ENCODE measurements at regions not wholly inside any gene's neighbourhood (a gene's known extent, or its start where the extent isn't known, plus 50 kb on each side); places are given as distances from the start of the nearest gene placed in this dataset.

GRCh38 chr2:155145758-155146229 is 447.3 kb downstream of the KCNJ3 start:
- Mint-ChIP-seq H3K27me3 (no peaks in the 10 kb centered on the region), H3K4me1 (ENCODE audit: low read depth) (no peaks in the 10 kb centered on the region), H3K4me3 (no peak overlapping the region), H3K36me3 (ENCODE audit: low read depth) (no peaks in the 10 kb centered on the region), H3K27ac (no peak overlapping the region), H3K9me3 (no peaks in the 10 kb centered on the region)
- intact Hi-C loops (cut with micrococcal nuclease) = no loop called here

- Mint-ChIP-seq H3K27ac (no peak overlapping the region), H3K4me1 (ENCODE audit: low read depth) (no peaks in the 10 kb centered on the region), H3K36me3 (ENCODE audit: low read depth) (no peaks in the 10 kb centered on the region), H3K27me3 (no peaks in the 10 kb centered on the region), H3K9me3 (no peaks in the 10 kb centered on the region), H3K4me3 (no peak overlapping the region)
- intact Hi-C loops (cut with micrococcal nuclease) = no loop called here
Observed at GRCh38 chr2:155141418-155141817, 442.9 kb downstream of the KCNJ3 start.

GRCh38 chr2:155125585-155126230 is 427.2 kb downstream of the KCNJ3 start:
- no peak overlapping the region for H3K27ac Mint-ChIP-seq
- H3K36me3 Mint-ChIP-seq (ENCODE audit: low read depth) = no peaks in the 10 kb centered on the region
- intact Hi-C loops (cut with micrococcal nuclease) = no loop called here
- no peaks in the 10 kb centered on the region for H3K27me3 Mint-ChIP-seq
- H3K4me1 Mint-ChIP-seq (ENCODE audit: low read depth) = no peaks in the 10 kb centered on the region
- H3K4me3 Mint-ChIP-seq = no peak overlapping the region
- peaks cover 17% of the 10 kb centered on the region for H3K9me3 Mint-ChIP-seq

GRCh38 chr2:155115846-155116245 is 417.4 kb downstream of the KCNJ3 start:
- H3K4me3 Mint-ChIP-seq = no peak overlapping the region
- no peaks in the 10 kb centered on the region for H3K27me3 Mint-ChIP-seq
- H3K27ac Mint-ChIP-seq = no peak overlapping the region
- intact Hi-C loops (cut with micrococcal nuclease) = no loop called here
- peaks cover 30% of the 10 kb centered on the region for H3K9me3 Mint-ChIP-seq
- no peaks in the 10 kb centered on the region for H3K36me3 Mint-ChIP-seq (ENCODE audit: low read depth)
- no peaks in the 10 kb centered on the region for H3K4me1 Mint-ChIP-seq (ENCODE audit: low read depth)

GRCh38 chr2:155111070-155111469 is 412.6 kb downstream of the KCNJ3 start:
- no peak overlapping the region for H3K4me3 Mint-ChIP-seq
- H3K27ac Mint-ChIP-seq = no peak overlapping the region
- no peaks in the 10 kb centered on the region for H3K36me3 Mint-ChIP-seq (ENCODE audit: low read depth)
- no peaks in the 10 kb centered on the region for H3K4me1 Mint-ChIP-seq (ENCODE audit: low read depth)
- H3K27me3 Mint-ChIP-seq = no peaks in the 10 kb centered on the region
- intact Hi-C loops (cut with micrococcal nuclease) = no loop called here
- H3K9me3 Mint-ChIP-seq = peaks cover 23% of the 10 kb centered on the region

- peaks cover 14% of the 10 kb centered on the region for H3K9me3 Mint-ChIP-seq
- no peaks in the 10 kb centered on the region for H3K4me1 Mint-ChIP-seq (ENCODE audit: low read depth)
- no peak overlapping the region for H3K27ac Mint-ChIP-seq
- intact Hi-C loops (cut with micrococcal nuclease) = no loop called here
- no peaks in the 10 kb centered on the region for H3K27me3 Mint-ChIP-seq
- H3K4me3 Mint-ChIP-seq = no peak overlapping the region
- H3K36me3 Mint-ChIP-seq (ENCODE audit: low read depth) = no peaks in the 10 kb centered on the region
Observed at GRCh38 chr2:155109527-155109926, 411.0 kb downstream of the KCNJ3 start.

GRCh38 chr2:155100261-155100660 is 401.8 kb downstream of the KCNJ3 start:
- no peak overlapping the region for H3K27ac Mint-ChIP-seq
- H3K27me3 Mint-ChIP-seq = no peaks in the 10 kb centered on the region
- intact Hi-C loops (cut with micrococcal nuclease) = no loop called here

GRCh38 chr2:155099784-155100183 is 401.3 kb downstream of the KCNJ3 start:
- intact Hi-C loops (cut with micrococcal nuclease) = no loop called here
- Mint-ChIP-seq H3K4me3 (no peak overlapping the region), H3K36me3 (ENCODE audit: low read depth) (no peaks in the 10 kb centered on the region), H3K4me1 (ENCODE audit: low read depth) (no peaks in the 10 kb centered on the region), H3K27me3 (no peaks in the 10 kb centered on the region), H3K27ac (no peak overlapping the region), H3K9me3 (peaks cover 48% of the 10 kb centered on the region)

More at GRCh38 chr2:155100261-155100660, 401.8 kb downstream of the KCNJ3 start:
- no peak overlapping the region for H3K4me3 Mint-ChIP-seq
- H3K9me3 Mint-ChIP-seq = peaks cover 51% of the 10 kb centered on the region
- H3K4me1 Mint-ChIP-seq (ENCODE audit: low read depth) = no peaks in the 10 kb centered on the region
- no peaks in the 10 kb centered on the region for H3K36me3 Mint-ChIP-seq (ENCODE audit: low read depth)

GRCh38 chr2:155095613-155096012 is 397.1 kb downstream of the KCNJ3 start:
- intact Hi-C loops (cut with micrococcal nuclease) = no loop called here

GRCh38 chr2:155080373-155080772 is 381.9 kb downstream of the KCNJ3 start:
- no peaks in the 10 kb centered on the region for H3K4me1 Mint-ChIP-seq (ENCODE audit: low read depth)
- intact Hi-C loops (cut with micrococcal nuclease) = no loop called here
- no peak overlapping the region for H3K4me3 Mint-ChIP-seq
- H3K9me3 Mint-ChIP-seq = no peaks in the 10 kb centered on the region
- H3K36me3 Mint-ChIP-seq (ENCODE audit: low read depth) = no peaks in the 10 kb centered on the region
- H3K27ac Mint-ChIP-seq = no peak overlapping the region
- no peaks in the 10 kb centered on the region for H3K27me3 Mint-ChIP-seq

More at GRCh38 chr2:155095613-155096012, 397.1 kb downstream of the KCNJ3 start:
- H3K27ac Mint-ChIP-seq = no peak overlapping the region
- no peak overlapping the region for H3K4me3 Mint-ChIP-seq
- H3K4me1 Mint-ChIP-seq (ENCODE audit: low read depth) = no peaks in the 10 kb centered on the region
- no peaks in the 10 kb centered on the region for H3K36me3 Mint-ChIP-seq (ENCODE audit: low read depth)
- peaks cover 8% of the 10 kb centered on the region for H3K9me3 Mint-ChIP-seq
- no peaks in the 10 kb centered on the region for H3K27me3 Mint-ChIP-seq

GRCh38 chr2:155070489-155070888 is 372.0 kb downstream of the KCNJ3 start:
- H3K4me3 Mint-ChIP-seq = no peak overlapping the region
- no peak overlapping the region for H3K27ac Mint-ChIP-seq
- no peaks in the 10 kb centered on the region for H3K36me3 Mint-ChIP-seq (ENCODE audit: low read depth)
- H3K4me1 Mint-ChIP-seq (ENCODE audit: low read depth) = no peaks in the 10 kb centered on the region
- intact Hi-C loops (cut with micrococcal nuclease) = no loop called here
- H3K9me3 Mint-ChIP-seq = peaks cover 26% of the 10 kb centered on the region
- no peaks in the 10 kb centered on the region for H3K27me3 Mint-ChIP-seq

GRCh38 chr2:155062922-155063258 is 364.4 kb downstream of the KCNJ3 start:
- H3K9me3 Mint-ChIP-seq = peaks cover 20% of the 10 kb centered on the region
- intact Hi-C loops (cut with micrococcal nuclease) = no loop called here
- no peak overlapping the region for H3K27ac Mint-ChIP-seq
- H3K27me3 Mint-ChIP-seq = no peaks in the 10 kb centered on the region
- H3K36me3 Mint-ChIP-seq (ENCODE audit: low read depth) = no peaks in the 10 kb centered on the region
- no peaks in the 10 kb centered on the region for H3K4me1 Mint-ChIP-seq (ENCODE audit: low read depth)
- no peak overlapping the region for H3K4me3 Mint-ChIP-seq

GRCh38 chr2:155062250-155062921 is 363.9 kb downstream of the KCNJ3 start:
- H3K9me3 Mint-ChIP-seq = peaks cover 20% of the 10 kb centered on the region
- H3K36me3 Mint-ChIP-seq (ENCODE audit: low read depth) = no peaks in the 10 kb centered on the region
- no peak overlapping the region for H3K4me3 Mint-ChIP-seq
- intact Hi-C loops (cut with micrococcal nuclease) = no loop called here
- no peaks in the 10 kb centered on the region for H3K4me1 Mint-ChIP-seq (ENCODE audit: low read depth)
- no peaks in the 10 kb centered on the region for H3K27me3 Mint-ChIP-seq
- H3K27ac Mint-ChIP-seq = no peak overlapping the region

- Mint-ChIP-seq H3K36me3 (ENCODE audit: low read depth) (no peaks in the 10 kb centered on the region), H3K4me1 (ENCODE audit: low read depth) (no peaks in the 10 kb centered on the region), H3K4me3 (no peak overlapping the region), H3K9me3 (peaks cover 15% of the 10 kb centered on the region), H3K27ac (no peak overlapping the region), H3K27me3 (no peaks in the 10 kb centered on the region)
- intact Hi-C loops (cut with micrococcal nuclease) = no loop called here
Observed at GRCh38 chr2:155060896-155061295, 362.4 kb downstream of the KCNJ3 start.

- Mint-ChIP-seq H3K36me3 (ENCODE audit: low read depth) (no peaks in the 10 kb centered on the region), H3K4me1 (ENCODE audit: low read depth) (no peaks in the 10 kb centered on the region), H3K4me3 (no peak overlapping the region), H3K27me3 (no peaks in the 10 kb centered on the region), H3K27ac (no peak overlapping the region), H3K9me3 (peaks cover 16% of the 10 kb centered on the region)
- intact Hi-C loops (cut with micrococcal nuclease) = no loop called here
Observed at GRCh38 chr2:155054712-155055111, 356.2 kb downstream of the KCNJ3 start.

Measured in dendritic cell treated with granulocyte-macrophage colony-stimulating factor and Interleukin-4, amounts not matched to agents 40 ng/mL and 50 ng/mL, for 4 days (primary cell).